Fibroblast of skin of back (primary cell): ENCODE measurements at regions not wholly inside any gene's neighbourhood (a gene's known extent, or its start where the extent isn't known, plus 50 kb on each side); places are given as distances from the start of the nearest gene placed in this dataset.
"Not testable (repeated sequence)": the region's sequence is repeated elsewhere in the genome, so short reads cannot be mapped to it uniquely, and the experiment has no call there.

Experiments used
- DNase-seq: peaks from one replicate; pipeline ENCODE4 v3.0.0-alpha.2; 2013

DNA sequence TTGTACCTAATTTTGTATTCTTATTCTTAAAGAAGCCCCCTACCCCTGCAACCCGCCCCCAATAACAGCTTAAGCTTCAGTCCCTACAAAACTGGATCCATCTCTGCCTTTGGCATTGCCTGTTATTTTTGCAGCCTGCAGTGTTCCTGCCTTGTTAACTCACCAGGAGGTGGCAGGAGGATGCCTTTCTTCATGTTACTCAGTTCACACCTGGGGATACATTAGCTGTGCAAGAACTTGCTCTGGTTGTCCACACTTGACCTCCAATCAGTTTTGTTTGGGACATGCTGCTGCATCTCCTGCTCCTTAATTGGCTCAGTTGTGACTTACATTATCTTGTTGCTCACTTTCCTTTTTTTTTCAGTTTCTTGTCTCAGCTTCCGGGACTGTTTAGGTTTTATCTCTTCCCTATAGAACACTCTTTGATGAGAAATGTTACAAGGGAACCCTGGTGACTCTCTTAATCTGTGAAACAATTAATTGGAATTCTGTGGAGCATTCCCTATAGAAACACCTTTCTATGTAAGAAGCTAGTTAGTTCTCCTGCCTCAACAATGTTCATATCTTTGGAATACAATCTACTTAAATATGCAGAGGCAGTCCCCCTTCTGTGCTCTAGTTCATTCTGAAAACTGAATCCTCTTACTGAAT is 467.7 kb upstream of the ACO1 start:
- no peak for DNase-seq

DNA sequence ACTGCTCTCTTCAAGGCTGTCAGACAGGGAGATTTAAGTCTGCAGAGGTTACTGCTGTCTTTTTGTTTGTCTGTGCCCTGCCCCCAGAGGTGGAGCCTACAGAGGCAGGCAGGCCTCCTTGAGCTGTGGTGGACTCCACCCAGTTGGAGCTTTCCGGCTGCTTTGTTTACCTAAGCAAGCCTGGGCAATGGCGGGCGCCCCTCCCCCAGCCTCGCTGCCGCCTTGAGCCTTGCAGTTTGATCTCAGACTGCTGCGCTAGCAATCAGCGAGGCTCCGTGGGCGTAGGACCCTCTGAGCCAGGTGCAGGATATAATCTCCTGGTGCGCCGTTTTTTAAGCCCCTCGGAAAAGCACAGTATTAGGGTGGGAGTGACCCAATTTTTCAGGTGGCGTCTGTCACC is 446.7 kb upstream of the ACO1 start:
- DNase-seq = not testable (repeated sequence)

DNA sequence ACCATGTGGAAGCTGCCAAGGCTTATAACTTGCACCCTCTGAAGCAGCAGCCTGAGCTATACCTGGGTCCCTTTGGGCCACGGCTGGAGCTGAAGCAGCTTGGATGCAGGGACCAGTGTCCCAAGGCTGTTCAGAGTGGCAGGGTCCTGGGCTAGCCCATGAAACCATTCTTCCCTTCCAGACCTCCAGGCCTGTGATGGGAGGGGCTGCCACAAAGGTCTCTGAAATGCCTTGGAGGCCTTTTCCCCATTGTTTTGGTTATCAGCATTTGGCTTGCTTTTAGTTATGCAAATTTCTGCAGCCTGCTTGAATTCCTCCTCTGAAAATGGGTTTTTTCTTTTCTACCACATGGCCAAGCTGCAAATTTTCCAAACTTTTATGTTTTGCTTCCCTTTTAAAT is 433.7 kb upstream of the ACO1 start:
- no peak for DNase-seq

DNA sequence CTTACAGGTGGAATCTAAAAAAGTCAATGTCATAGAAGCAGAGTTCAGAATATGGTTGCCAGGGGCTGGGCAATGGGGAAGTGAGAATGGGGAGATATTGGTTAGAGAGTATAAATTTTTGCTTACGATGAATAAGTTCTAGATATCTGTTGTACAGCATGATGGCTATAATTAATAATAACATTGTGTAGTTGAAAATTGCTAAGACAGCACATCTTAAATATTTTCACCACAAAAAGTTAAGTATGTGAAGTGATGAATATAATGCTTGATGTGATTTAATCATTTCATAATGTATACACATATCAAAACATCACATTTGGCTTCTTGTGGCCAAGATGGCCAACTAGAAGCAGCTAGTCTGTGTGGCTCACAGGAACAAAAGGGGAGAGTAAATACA is 425.9 kb upstream of the ACO1 start:
- no peak for DNase-seq

DNA sequence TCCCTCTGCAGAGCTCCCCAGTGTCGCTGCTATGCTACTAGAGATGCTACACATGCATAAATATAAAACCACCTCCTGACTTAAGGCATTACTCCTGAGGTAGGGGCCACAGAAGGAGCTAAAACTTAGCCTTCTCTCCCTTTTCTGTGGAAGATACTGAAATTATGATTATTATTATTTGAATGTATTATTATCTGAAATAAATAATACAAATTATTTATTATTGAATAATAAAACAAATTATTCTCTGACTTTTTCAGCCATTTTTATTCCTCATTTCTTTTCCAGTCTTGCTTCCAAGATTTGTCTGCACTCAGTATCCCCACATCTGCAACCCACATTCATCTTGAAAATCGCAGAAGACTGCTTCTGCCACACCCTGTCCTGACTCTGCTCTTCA is 414.9 kb upstream of the ACO1 start:
- no peak for DNase-seq

DNA sequence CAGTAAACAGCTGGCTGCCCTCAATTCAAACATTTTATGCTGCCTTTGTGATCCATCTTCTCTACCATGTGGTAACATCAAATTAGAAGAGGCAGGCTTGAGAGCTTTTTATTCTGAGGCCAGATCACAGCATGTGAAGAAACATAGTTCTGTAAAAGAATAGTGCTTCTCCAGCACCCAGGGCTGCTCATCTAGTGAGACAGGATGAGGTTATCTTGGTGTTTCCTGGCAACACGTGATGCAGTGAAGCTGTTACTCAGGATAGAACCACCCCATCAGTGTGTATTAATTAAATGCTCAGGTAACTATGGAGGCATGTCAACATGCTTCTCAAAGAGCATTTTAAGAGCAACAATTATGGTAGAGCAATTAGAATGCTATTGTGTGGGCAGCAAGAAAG is 400.5 kb upstream of the ACO1 start:
- no peak for DNase-seq

DNA sequence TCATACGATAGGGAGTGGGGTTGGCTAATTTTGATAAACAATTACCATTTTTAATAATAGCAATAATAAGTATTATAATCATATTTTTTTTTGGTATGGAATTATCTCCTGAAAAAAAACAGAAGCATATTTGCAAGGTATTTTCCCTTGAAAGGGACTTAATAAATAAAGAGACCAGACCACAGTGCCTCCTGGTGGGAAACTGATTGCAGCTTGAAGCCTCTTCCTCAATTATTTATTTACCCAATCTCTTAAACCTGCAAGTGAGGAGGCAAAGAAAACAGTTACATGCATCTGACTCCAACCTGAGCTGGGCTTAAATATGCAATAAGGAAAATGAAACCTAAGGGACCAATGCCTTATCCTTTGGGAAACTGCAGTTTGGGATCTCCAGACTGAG is 388.1 kb upstream of the ACO1 start:
- no peak for DNase-seq

DNA sequence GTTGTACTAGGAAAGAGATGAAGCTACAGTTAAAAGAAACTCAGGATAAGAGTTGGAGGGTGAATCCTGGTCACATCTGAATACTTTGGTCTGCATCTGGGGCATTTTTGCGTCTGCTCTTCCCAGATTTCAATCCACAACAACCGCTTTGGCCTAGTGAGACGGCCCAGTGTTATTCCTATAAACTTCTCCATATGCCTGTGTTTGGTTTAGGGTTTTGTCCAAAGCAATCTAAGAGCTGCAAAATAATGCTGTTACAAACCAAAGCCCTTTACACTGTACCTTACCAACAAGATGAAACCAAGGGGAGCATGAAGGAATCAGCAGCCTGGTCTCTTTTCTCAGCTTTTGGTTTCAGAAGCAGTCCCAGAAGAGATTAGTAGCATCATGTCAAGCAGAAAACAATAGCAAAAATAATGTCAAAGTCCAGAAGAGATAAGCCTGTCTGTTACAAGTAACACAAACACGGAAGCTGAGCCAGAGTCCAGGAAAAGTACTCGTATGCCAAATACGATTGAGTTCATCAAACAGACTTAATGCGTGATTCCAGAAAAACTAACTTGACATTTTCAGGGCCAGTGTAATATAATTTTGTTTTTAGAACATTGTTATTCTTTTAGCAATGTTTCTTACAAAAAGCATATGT is 379.9 kb upstream of the ACO1 start:
- DNase-seq = no peak

DNA sequence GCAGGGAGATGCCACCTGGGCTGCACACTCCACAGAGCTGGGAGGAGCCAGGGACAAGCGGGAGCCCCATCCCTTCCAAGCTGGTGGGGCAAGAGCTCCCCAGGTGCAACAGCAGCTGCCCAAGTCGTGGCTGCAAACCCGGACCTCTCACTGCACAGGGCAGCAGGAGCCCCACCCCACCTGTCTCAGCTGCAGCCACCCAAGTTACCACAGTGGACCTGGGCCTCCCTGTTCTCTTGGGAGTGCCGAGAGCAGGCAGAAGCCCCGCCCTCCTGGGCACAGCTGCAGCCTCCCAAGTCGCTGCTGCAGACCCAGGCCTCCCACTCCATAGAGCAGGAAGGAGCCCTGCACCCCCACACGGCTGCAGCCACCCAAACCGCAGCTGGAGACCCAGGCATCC is 374.1 kb upstream of the ACO1 start:
- DNase-seq = no peak

DNA sequence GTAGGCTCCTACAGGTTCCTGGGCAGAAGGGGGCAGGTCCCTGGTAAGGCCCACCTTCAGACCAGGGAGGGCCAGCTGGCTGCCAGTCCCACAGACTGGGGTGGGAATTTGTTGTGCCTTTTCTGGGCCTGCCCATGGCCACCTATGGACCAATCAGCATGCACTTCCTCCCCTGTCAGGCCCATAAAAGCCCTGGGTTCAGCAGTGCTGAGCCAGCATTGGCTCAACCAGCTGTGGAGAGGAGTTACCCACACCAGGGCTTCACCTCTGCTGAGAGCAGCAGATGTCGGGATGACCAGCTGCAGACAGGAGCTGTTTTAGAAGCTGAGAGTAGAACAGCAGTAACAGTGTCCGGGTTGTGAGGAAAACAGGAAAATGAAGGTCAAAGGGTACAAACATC is 373.4 kb upstream of the ACO1 start:
- no peak for DNase-seq

DNA sequence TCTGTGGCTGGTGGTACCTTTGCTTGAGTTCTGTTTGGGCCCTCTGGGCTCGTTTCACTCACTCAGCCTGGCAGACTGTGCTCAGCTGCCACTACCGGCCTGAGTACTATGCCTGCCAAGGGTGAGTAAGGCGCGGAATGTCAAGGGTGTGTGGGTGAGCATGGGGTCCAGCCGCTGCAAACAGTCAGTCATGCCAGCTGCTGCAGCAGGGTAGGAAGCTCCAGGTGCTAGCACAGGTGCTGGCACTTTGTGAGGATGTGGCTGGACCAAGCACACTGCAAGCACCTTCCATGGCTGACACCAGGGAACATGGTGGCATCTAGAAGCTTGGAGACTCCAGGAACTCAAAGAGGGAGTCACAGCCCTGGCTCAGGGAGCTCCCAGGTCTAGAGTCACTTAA is 368.6 kb upstream of the ACO1 start:
- DNase-seq = no peak

DNA sequence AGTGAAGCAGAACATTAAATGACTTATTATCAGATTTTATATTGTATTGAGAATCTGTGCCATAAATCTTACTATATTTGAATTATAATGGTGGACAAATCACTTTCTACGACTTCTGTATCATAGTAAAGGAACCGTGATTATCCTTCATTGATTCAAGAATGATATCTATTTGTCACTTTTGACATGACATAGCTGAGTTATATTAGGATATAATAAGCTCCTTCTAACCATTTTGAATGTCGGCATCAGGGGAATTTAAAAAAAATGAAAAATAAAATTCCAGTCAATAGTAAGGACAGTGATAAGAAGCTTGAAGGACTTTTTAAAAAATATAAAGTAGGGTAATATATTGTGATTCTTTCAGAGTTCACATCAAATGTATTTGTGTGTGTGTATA is 338.9 kb upstream of the ACO1 start:
- DNase-seq = no peak

DNA sequence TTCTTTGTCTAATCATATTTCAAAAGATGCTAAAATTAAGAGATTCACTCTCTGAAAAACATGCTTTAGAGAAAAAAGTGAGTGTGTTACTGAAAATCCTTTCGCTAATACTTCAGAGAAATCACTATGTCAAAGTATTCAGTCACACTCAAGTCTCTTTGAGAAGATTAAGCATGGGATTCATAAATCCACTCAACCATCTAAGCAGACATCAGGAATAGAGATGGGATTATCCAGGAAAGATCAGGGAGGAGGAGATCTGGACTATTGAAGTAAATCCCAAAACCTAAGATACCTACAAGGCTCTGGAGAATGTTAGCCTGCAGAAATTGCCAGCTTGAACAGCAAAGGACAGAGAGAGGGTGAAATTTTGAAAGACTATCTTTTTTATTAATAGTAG is 317.2 kb upstream of the ACO1 start:
- no peak for DNase-seq

DNA sequence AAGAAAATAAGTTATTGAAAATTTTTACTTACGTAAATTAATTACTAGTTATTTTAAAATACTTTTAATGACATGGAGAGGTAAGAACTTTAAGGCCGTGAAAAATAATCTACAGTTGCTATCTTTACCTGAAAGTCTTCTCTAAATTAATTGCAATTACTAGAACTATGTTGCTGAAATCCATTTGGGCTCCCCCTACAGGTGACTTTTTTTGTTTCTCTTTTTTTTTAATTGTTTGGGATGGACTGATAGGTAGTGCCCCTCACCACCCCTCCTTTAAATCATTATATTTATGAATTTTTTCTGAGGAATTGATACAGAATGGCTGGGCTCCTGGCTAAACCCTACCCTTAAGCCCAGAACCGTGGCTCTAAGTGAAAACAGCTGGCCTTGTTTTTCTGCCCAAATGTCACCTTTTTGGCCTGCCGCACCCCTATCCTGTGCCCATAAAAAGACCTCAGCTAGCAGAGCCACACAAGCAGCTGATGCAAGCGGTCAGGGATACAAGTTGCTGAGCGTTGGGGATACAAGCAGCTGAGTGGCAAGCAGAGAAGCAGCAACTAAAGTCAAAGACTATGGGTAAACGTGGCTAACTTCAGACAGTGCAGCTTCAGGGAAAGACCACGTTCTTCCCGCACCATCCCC is 315.2 kb upstream of the ACO1 start:
- no peak for DNase-seq

DNA sequence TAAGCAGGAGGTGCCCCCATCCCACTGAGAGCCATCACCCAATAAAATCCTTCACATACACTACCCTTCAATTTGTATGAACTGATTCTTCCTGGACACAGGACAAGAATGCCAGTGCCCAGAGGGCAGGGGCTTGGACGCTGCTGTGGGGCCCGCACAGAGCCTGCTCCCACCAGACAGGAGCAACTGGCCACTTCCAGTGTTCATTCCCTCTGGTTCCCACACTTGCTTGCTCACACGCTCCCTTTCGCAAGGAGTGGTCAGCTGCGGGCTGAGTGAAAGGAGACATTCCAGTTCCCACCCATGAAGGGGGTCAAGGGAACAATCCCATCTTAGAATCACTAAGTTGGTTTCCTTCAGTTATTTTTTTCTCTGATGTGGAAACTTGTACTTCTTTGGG is 314.5 kb upstream of the ACO1 start:
- DNase-seq = no peak

DNA sequence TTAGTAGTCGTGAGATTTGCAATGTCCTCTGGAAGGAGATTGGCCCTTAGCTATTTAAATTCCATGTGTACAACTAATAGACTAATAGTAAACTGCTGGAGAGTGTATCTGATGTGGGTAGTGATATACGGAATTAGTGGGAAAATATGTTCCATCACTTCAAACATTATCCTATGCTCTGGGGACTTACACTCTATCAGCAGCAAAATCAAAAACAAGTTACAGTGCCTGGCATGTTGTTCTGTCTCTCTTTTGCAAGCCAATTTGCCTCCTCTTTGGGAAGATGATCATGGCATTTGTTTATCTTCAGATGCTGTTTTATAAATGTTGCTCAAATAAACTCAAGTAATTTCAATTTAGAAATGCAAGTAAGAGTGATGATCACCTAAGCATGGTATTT is 311.9 kb upstream of the ACO1 start:
- no peak for DNase-seq

DNA sequence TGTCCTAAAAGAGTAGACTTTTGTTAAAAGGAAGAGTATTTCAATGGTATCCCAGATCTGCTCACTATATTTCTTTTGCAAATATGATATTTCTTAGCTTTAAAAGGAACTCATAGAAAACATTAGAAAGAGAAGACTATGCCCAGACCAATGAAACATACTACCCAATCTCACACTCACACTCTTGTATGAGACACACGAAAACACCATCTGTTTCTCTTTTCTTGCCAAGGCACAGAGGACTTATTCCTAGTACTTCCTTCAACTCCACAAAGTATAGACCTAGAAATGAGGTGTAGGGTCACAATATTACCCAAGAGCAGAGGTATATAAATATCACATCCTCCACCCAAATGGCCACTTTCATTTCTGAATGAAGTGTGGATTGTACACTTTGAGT is 292.4 kb upstream of the ACO1 start:
- DNase-seq = no peak

DNA sequence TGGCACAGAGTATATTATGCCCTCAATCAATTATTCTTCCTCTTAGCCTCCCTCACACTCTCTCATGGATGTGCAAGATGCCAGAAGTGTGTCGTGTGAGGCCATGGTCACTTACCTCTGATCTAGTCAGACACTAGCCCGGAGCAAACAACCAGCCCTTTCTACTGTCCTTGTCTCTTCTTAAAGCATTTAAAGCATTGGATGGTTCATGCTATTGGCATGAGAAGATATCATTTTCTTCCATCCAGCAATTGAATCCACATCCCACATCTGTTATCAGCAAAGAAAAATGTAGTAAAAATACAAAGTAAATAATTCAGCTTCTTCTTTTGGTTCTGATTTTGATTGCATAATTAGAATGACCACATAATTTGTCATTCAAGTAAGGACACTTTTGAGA is 267.2 kb upstream of the ACO1 start:
- DNase-seq = no peak

DNA sequence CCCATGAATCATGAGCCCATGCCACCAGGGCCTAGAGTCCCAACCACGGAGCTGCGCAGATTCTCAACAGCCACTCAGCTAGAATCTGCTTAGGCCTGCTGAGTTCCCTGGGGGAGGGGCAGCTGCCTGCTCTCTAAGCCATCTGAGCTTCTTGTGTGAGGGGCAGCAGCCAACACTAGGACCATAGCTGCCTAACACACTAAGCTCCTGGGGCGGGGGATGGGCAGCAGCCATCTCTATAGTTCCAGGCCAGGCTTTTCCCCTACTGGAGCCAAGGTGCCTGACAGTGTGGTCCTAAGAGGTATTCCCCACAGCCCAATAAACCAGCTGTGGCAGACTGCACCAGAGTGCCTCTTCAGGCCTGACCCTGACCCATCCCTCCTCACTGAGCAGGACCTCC is 255.9 kb upstream of the ACO1 start:
- no peak for DNase-seq

DNA sequence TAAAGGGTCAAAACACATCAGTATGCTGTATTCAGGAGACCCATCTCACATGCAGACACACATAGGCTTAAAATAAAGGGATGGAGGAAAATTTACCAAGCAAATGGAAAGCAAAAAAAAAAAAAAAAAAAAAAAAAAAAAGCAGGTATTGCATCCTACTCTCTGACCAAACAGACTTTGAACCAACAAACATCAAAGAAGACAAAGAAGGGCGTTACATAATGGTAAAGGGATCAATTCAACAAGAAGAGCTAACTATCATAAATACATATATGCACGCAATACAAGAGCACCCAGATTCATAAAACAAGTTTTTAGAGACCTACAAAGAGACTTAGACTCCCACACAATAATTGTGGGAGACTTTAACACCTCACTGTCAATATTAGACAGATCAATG is 253.7 kb upstream of the ACO1 start:
- not testable (repeated sequence) for DNase-seq

DNA sequence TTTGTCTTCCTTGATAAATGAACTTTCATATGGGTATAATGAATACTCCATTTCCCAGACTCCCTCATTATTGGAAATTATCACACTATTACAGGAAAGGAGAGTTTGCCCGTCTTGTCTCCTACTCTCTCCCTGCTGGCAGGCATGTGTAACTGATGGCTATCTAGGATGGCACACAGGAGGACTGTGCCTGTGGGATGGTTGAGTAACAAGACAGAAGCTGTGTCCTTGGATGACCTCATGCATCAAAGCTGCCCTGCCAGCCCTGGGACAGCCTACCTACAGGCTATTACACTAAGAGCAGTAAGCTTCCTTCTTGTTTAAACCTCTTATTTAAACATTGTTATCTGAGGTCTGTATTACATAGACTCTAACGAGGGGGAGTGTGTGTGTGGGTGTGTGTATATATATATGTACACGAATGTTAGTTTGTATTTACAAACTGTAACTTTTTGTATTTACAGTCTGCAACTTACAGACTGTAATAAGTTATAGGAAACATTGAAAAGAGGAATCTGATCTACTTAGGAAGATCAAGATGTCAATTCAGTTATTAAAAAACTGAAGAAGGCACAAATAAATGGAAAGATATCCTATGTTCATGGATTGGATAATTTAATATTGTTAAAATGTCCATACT is 247.6 kb upstream of the ACO1 start:
- DNase-seq = no peak

DNA sequence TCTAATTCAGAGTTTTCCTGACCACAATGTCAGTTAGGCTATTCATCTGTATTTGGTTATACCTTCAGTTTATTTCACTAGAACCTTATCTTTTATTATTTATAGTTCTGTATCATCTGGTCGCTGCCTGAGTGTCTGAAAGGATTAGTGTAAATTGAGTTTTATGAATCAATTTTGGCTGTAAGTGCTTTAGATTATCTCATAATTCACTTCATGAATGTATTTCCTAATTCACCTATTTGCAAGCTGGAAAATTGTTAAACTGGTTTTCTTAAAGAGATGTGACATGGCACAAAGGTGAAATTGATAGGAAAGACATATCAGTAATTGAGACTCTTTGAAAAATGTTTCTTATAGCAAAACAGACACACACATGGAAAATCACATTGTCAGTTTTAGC is 242.4 kb upstream of the ACO1 start:
- DNase-seq = no peak

DNA sequence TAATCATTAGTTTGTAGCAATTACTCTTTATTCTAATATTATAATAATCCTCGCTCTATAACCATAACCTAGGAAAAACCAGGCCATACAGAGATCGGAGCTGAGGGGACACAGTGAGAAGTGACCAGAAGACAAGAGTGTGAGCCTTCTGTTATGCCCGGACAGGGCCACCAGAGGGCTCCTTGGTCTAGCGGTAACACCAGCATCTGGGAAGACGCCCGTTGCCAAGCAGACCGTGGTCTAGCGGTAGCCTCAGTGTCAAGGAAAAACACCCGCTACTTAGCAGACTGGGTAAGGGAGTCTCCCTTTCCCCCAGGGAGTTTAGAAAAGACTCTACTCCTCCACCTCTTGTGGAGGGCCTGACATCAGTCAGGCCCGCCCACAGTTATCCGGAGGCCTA is 235.9 kb upstream of the ACO1 start:
- not testable (repeated sequence) for DNase-seq

DNA sequence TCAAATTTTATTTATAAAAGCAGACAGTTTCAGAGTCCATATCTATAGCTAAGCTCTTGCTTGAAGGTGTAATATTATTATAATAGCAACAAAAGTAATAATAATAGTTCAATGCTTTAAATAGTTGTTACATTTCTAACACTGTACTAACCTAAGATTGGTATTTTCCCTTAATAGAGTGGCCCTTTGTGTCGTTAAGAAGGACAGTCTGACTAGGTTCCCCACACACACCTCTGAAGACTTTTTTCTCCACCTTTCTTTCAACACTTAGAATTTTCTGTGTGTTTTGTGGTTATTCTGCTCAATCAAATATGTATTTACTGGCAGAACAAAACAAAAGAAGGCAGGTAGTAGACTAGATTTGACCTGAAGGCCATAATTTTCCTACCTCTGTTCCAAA is 223.2 kb upstream of the ACO1 start:
- no peak for DNase-seq
